ENCODE measurements at regions not wholly inside any gene's neighbourhood (a gene's known extent, or its start where the extent isn't known, plus 50 kb on each side); places are given as distances from the start of the nearest gene placed in this dataset.

- no peak for TF ChIP-seq CTCF (IDR thresholded peaks at IDR 0.05 in 8 of 11, conservative IDR thresholded peaks at IDR 0.05 in 3 of 11)
- TF ChIP-seq POLR2A (IDR thresholded peaks at IDR 0.05), result no peak
- TF ChIP-seq POLR2AphosphoS5 (IDR thresholded peaks at IDR 0.05), result no peak
Observed at GRCh38 chr3:178257491-178257890, 278.7 kb upstream of the KCNMB2 start.

Data from spleen (tissue), 7 donors.